Gastroesophageal sphincter (tissue), 3 donors: ENCODE measurements at regions not wholly inside any gene's neighbourhood (a gene's known extent, or its start where the extent isn't known, plus 50 kb on each side); places are given as distances from the start of the nearest gene placed in this dataset.

Experiments
- CTCF ChIP-seq, 4 experiments: fragments of 200-600 bp in 2 of 4; fragments of 450-650 bp in 2 of 4; sonication (generic) in 1 of 4; IDR thresholded peaks; one replicate each; pipeline ENCODE4 v1.5.1; 2017 to 2019; ENCODE audit warnings: antibody characterized with exemption in 4 of 4, mild to moderate bottlenecking in 2 of 4, moderate library complexity in 2 of 4
- POLR2A ChIP-seq, 2 donors: fragments of 450-650 bp; IDR thresholded peaks; one replicate each; pipeline ENCODE4 v1.6.1; 2017; ENCODE audit warnings: antibody characterized with exemption in 2 of 2, mild to moderate bottlenecking in 2 of 2, moderate library complexity in 1 of 2
- POLR2AphosphoS5 ChIP-seq: sonication (generic); formaldehyde crosslinking; IDR thresholded peaks from one replicate; pipeline ENCODE4 v1.6.1; 2017; ENCODE audit warnings: antibody characterized with exemption

- TF ChIP-seq CTCF (IDR thresholded peaks at IDR 0.05) (no peak), POLR2AphosphoS5 (no peak), POLR2A (IDR thresholded peaks at IDR 0.05) (no peak)
Measured at GRCh38 chr12:9335867-9336266, 127.7 kb upstream of the PZP start.
